AG09319 (cell line): ENCODE measurements at regions not wholly inside any gene's neighbourhood (a gene's known extent, or its start where the extent isn't known, plus 50 kb on each side); places are given as distances from the start of the nearest gene placed in this dataset.

ENCODE experiments used
- DNase-seq: peaks from one replicate; pipeline ENCODE4 v3.0.0-alpha.2; 2010; ENCODE audit warnings: low read depth; ENCODE audit errors: extremely low read depth
- CTCF ChIP-seq: IDR thresholded peaks from 2 replicates; pipeline ENCODE4 v1.5.1; 2011; ENCODE audit warnings: low read depth, mild to moderate bottlenecking, inconsistent platforms, low read length, moderate library complexity

- DNase-seq = no peak
- TF ChIP-seq CTCF = no peak
These were observed 270.5 kb downstream of the DUSP6 start for GRCh38 chr12:89081719-89082369.

- no peak for DNase-seq
- TF ChIP-seq CTCF = no peak
These were observed 271.4 kb downstream of the DUSP6 start for GRCh38 chr12:89080793-89081465.

- no peak for DNase-seq
- TF ChIP-seq CTCF = no peak
These were observed 276.3 kb downstream of the DUSP6 start for GRCh38 chr12:89075880-89076540.

GRCh38 chr12:89073659-89074058 is 278.6 kb downstream of the DUSP6 start:
- TF ChIP-seq CTCF = no peak
- no peak for DNase-seq

- peak; percentile 92 for DNase-seq
- TF ChIP-seq CTCF = no peak
These were observed 279.3 kb downstream of the DUSP6 start for GRCh38 chr12:89073027-89073398.

- DNase-seq = no peak
- TF ChIP-seq CTCF = no peak
These were observed 279.8 kb downstream of the DUSP6 start for GRCh38 chr12:89072294-89073026.
